ENCODE measurements at regions not wholly inside any gene's neighbourhood (a gene's known extent, or its start where the extent isn't known, plus 50 kb on each side); places are given as distances from the start of the nearest gene placed in this dataset.

DNA sequence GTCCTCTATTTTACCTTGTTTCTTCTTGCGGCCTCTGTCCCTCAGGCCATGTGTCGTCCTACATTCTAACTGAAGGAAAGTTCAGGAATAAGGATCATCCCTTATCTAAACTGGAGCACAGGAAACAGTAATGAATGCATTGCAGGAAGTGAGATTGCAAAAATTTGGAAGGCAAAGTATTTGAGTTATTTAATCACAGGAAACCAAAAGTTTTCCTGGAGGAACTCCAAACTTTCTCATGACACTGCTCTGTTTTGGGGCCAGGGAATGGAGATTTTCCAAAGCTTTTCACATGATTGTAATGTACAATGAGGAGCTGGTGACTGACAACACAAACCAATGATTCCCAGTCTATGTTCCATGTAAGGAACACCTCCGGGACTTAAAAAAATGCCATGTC is 57.8 kb upstream of the PLSCR4 start:
- Histone ChIP-seq H3K18ac (ENCODE audit: extremely low read depth, low read length) (no peak overlapping the region), H3K14ac (ENCODE audit: insufficient read length) (no peak overlapping the region), H3K27me3 (replicated peaks in 1 of 4; ENCODE audit: control insufficient read depth in 3 of 4, extremely low read depth in 1 of 4, insufficient read depth in 3 of 4, low read length in 3 of 4) (no peaks in the 10 kb centered on the region), H4K5ac (ENCODE audit: insufficient read length, low read depth, low read length) (no peak overlapping the region), H3K36me3 (ENCODE audit: control insufficient read depth in 2 of 4, insufficient read depth in 4 of 4, low read length in 3 of 4) (no peaks in the 10 kb centered on the region), H3K9ac (replicated peaks in 1 of 4; ENCODE audit: extremely low read depth in 1 of 4, low read depth in 3 of 4, low read length in 3 of 4) (no peak overlapping the region), H3K79me1 (ENCODE audit: low read depth, low read length) (no peaks in the 10 kb centered on the region), H3K4me3 (ENCODE audit: extremely low read depth in 1 of 4, insufficient read depth in 2 of 4, low read depth in 3 of 4, low read length in 4 of 4) (no peak overlapping the region), H3K4me2 (ENCODE audit: insufficient read depth in 1 of 2, low read depth in 2 of 2, low read length in 2 of 2) (no peak overlapping the region), H2BK120ac (replicated peaks; ENCODE audit: low read depth, low read length) (no peak overlapping the region), H3K23ac (ENCODE audit: insufficient read length) (no peak overlapping the region), H2BK5ac (ENCODE audit: low read depth, low read length) (no peak overlapping the region), H2BK20ac (ENCODE audit: low read length) (no peak overlapping the region), H2BK15ac (ENCODE audit: low read length) (no peak overlapping the region), H3K56ac (replicated peaks; ENCODE audit: insufficient read length, low read depth, low read length) (no peak overlapping the region), H3K9me3 (ENCODE audit: insufficient read depth in 2 of 2, low read depth in 1 of 2, low read length in 1 of 2) (no peaks in the 10 kb centered on the region), H2AK5ac (ENCODE audit: low read depth, low read length) (no peak overlapping the region), H4K91ac (replicated peaks; ENCODE audit: insufficient read length, low read length) (no peak overlapping the region), H4K20me1 (replicated peaks in 1 of 2; ENCODE audit: control insufficient read depth in 1 of 2, insufficient read depth in 2 of 2, low read length in 2 of 2) (no peaks in the 10 kb centered on the region), H2BK12ac (ENCODE audit: low read depth, low read length) (no peak overlapping the region), H3K27ac (ENCODE audit: low read depth, low read length) (no peak overlapping the region), H3K4me1 (replicated peaks in 1 of 4; ENCODE audit: control insufficient read depth in 3 of 4, insufficient read depth in 4 of 4, low read length in 3 of 4) (no peaks in the 10 kb centered on the region), H3K4ac (replicated peaks; ENCODE audit: insufficient read length, low read depth, low read length) (no peak overlapping the region), H4K8ac (ENCODE audit: extremely low read depth, insufficient read depth, low read length) (no peak overlapping the region), H2AFZ (ENCODE audit: low read length) (no peak overlapping the region), H3K23me2 (ENCODE audit: low read depth, low read length) (no peaks in the 10 kb centered on the region), H3K79me2 (ENCODE audit: control insufficient read depth in 1 of 2, insufficient read depth in 2 of 2, low read length in 2 of 2) (no peaks in the 10 kb centered on the region)
- DNase-seq (ENCODE audit: low read depth in 1 of 2, low spot score in 2 of 2) (no peak), FAIRE-seq (no peak)
- 93% methylated on average over 3 of the region's 3 CpGs; no CpG with 5 or more reads in 1 of the 2 experiments for WGBS, 2 experiments (ENCODE audit: extremely low coverage in 1 of 2, insufficient coverage in 1 of 2, insufficient read length in 1 of 2, insufficient replicate concordance in 2 of 2, low coverage in 1 of 2, low lambda C conversion rate in 2 of 2, missing lambda C conversion rate in 1 of 2)
- ChIA-PET POLR2A (ENCODE audit: partially characterized antibody) (no interaction called here), CTCF (ENCODE audit: partially characterized antibody) (interaction anchor here (0.6 to 1.3 kb wide), 2 partner anchors 19 to 84 kb away, joined by 3 read pairs; no protein-coding TSS in a partner anchor)
- TF ChIP-seq SRF (IDR thresholded peaks at IDR 0.05; ENCODE audit: low read depth, low read length): no peak
- TF ChIP-seq SAP30 (IDR thresholded peaks at IDR 0.05; ENCODE audit: insufficient read depth, insufficient replicate concordance, low read length): no peak
